ENCODE measurements at regions not wholly inside any gene's neighbourhood (a gene's known extent, or its start where the extent isn't known, plus 50 kb on each side); places are given as distances from the start of the nearest gene placed in this dataset.

DNA sequence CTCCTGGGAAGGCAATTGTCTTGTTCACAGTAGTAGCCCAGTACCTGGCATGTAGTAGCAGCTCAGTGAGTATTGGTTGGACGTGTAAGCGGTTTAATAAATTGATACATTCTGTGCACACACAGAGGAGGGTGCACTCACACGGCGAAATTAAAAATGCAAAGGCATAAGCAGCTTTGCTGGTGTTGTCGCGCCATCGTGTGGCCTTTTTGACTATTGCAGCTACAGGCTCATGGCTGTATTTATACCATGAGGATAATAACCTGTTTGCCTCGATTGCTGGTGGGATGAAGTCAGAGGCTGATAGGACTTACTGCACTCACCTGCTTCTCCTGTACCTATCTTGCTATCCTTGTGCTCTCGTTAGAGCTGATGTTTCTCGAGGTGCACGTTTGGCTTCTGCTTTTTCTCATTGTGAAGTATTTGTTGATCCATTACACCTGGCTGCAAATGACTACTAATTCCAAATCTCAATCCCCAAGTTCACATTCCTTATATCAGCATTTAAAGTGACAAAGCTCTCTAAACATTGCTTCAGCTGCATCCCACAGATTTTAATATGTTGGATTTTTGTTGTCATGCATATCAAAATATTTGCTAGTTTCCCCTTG lies 61.5 kb downstream of the TBXT start:
- peak in 10 of 11 donors; percentile 44 to 77 (median 55) for DNase-seq (ENCODE audit: extremely low read depth in 1 of 11, low read depth in 9 of 11, low spot score in 4 of 11)

DNA sequence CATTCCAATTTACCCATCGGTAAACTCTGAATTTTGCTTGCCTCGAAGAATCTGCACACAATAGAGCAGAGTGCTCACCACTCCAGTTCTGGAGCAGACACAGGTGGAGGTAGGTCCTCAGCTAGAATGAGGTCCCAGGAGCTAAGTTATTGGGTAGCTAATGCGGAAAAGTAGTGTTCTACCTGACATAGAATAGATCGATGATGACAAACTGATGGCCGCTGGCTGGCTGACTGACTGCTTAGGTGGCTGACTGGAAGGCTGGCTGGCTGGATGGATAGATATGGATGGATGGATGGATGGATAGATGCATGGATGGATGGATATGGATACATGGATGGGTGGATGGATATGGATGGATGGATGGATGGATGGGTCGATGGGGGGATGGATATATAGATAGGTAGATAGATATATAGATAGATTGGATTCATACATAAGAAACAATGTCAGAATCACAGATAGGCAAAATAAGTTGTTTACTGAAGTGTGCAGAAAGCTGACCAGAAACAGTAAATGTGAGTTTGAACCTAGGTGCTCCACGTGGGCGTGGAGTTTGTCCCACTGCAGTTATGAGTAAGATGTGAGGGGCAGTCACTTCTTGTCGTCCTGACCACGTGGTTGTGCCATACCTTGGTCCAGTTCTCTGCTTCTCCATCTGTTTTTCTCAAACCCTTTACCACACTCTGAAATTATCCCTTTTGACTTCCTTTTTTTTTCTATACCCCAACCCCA lies 62.1 kb downstream of the TBXT start:
- no peak for DNase-seq (ENCODE audit: extremely low read depth in 1 of 11, low read depth in 9 of 11, low spot score in 4 of 11)

- no peak for DNase-seq (ENCODE audit: extremely low read depth in 1 of 11, low read depth in 9 of 11, low spot score in 4 of 11)
These were observed 62.8 kb downstream of the TBXT start for GRCh38 chr6:166104872-166105271.

DNA sequence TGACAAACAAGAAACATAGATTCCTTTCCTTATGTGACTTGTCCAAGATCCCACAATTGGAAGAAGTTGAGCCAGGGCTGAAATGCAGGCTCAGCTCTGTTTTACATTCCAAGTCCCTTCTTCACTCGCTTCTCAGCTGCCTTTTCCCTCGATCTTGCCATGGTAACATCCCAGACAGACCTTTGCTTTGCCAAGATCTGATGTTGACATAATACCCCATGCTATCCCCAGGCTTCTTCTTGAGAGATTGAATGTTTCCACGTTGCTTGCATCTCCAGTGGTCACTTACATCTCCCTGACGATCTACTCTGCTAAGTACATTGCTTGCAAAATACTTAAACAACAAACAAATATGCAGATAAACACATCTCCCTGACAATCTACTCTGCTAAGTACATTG lies 63.5 kb downstream of the TBXT start:
- DNase-seq (ENCODE audit: extremely low read depth in 1 of 11, low read depth in 9 of 11, low spot score in 4 of 11), result no peak

- DNase-seq (ENCODE audit: extremely low read depth in 1 of 11, low read depth in 9 of 11, low spot score in 4 of 11), result no peak
These were observed 65.7 kb downstream of the TBXT start for GRCh38 chr6:166101819-166102419.

DNA sequence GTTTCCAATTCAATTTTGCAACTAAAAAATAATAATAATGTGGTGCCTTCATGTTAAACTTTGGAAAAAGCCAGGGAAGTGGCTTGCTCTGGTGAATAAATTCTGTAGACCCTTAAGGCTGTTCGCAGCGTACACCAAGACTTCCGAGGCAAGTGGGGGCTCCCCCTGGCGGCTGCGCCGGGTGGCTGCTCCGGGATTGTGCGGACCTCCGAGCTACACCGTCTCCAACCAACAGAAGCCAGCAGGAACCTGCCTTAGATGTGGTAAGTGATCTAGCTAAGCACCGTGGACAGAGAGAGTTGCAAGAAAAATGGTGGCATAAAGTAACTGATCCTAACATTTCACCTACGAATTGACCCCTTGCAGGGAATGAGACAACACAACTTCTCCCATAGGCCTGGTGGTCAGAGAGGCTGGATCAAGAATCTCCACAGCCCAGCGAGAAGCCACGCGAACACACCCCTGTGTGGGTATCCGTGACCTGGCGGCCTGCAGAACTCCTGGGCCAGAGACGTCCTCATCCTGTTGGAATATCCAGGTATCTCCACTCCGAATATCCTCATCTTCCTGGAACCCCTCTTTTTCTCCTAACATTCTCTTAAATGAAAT lies 69.6 kb downstream of the TBXT start:
- peak; percentile 47 to 72 (median 68) for DNase-seq (ENCODE audit: extremely low read depth in 1 of 11, low read depth in 9 of 11, low spot score in 4 of 11)

DNA sequence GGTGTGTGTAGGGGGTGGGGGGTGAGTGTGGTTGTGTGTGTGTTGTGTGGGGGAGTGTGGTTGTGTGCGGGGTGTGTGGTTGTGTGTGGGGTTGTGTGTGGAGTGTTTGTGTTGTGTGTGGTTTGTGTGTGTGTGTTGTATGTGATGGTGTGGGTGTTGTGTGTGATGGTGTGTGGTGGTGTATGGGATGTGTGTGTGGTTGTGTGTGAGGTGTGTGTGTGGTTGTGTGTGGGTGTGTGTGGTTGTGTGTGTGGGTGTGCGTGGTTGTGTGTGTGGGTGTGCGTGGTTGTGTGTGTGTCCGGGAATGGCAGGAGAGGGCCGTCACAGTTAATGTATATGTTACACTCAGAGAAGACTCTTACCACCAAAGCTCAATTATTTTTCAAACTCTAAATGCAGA lies 79.8 kb downstream of the TBXT start:
- no peak for DNase-seq (ENCODE audit: extremely low read depth in 1 of 11, low read depth in 9 of 11, low spot score in 4 of 11)

DNA sequence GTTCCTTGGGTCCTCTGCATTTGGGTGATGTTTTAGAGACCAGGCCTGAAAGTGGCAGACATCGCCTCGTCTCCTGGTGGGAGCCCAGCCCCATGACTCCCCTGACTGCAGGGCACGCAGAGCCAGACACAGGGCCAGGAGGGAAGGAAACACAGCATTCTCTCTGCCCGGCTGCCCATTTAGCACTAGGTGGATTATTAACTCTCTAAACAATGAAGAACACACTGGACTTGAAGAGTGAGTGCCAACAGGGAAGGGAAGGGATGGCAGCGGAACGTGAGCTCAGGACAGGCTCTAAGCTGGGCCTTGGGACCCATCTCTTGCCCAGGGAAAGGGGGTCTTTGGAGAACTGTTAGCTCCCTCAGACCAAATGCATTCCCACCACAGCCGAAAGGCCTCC lies 80.4 kb downstream of the TBXT start:
- no peak for DNase-seq (ENCODE audit: extremely low read depth in 1 of 11, low read depth in 9 of 11, low spot score in 4 of 11)

DNA sequence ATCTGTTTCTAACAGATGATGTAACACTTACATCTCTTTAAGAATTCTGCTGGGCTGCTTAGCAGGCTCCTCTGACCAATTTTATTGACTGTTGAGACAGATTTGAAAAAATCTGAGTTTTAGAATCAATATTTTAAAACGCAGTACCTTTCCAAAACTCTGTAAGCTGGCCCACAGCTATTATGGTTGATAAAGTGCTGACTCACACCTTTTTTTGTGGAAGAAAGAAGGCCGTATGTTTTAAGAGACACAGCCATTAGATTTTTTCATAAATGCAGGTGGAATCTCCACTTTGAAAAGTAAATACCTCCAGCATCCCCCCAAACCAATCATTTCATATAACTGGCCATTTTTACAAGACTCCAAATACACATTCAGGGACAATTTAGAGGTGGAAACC lies 82.2 kb downstream of the TBXT start:
- no peak for DNase-seq (ENCODE audit: extremely low read depth in 1 of 11, low read depth in 9 of 11, low spot score in 4 of 11)

GRCh38 chr6:166084951-166085350 lies 82.7 kb downstream of the TBXT start:
- no peak for DNase-seq (ENCODE audit: extremely low read depth in 1 of 11, low read depth in 9 of 11, low spot score in 4 of 11)

- DNase-seq (ENCODE audit: extremely low read depth in 1 of 11, low read depth in 9 of 11, low spot score in 4 of 11), result no peak
These were observed 87.8 kb downstream of the TBXT start for GRCh38 chr6:166079841-166080240.

DNA sequence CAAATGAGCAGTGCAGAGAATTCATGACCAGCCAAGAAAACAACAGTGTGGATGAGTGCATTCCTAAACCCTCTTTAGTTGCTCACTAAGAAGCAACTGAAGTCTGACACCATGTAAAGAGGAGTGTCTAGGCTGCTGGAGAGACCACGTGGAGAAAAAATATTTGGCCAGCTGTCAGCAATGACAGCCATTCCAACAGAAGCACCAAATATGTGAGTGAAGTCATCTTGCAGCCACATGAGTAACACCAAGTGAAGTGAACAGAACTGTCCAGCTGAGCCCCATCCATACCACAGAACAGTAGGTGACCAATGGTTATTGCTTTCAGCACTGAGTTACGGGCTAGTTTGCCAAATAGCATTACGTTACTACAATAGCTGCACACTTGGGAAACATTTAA lies 89.4 kb downstream of the TBXT start:
- peak in 2 of 11 donors; percentile 6 to 43 for DNase-seq (ENCODE audit: extremely low read depth in 1 of 11, low read depth in 9 of 11, low spot score in 4 of 11)

DNA sequence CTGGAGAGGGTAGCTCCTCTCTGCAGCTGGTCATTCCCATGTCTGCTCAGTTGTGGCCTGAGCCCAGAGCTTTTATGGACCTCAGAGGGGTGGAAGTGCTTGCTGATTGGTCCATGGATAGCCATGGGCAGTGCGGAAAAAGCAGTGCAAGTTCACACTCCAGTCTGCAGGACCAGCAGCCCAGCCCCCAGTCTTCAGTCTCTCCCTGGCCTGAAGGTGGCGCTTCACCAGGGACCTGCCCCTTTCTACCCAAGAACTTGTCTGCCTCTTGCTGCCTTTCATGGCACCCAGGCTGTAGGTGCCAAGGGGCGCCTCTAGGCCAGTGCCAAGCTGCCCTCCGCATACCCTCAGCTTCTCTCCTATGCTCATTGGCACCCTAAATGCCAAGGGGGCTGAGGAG lies 91.0 kb downstream of the TBXT start:
- DNase-seq (ENCODE audit: extremely low read depth in 1 of 11, low read depth in 9 of 11, low spot score in 4 of 11), result no peak

DNA sequence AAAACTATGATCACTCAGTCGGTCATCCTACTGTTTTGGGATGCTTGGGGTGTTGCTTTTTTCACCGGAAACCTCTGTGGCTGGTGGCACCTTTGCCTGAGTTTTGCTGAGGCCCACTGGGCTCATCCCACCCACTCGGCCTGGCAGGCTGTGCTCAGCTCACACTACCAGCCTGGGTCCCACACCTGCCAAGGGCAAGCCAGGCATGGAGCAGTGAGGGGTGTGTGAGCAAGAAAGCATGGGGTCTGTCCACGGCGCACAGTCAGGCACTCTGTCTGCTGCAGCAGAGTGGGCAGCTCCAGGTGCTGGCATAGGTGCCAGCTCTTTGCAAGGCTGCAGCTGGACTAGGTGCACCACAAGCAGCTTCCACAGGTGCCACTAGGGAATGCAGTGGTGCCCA lies 91.7 kb downstream of the TBXT start:
- DNase-seq (ENCODE audit: extremely low read depth in 1 of 11, low read depth in 9 of 11, low spot score in 4 of 11), result no peak

DNA sequence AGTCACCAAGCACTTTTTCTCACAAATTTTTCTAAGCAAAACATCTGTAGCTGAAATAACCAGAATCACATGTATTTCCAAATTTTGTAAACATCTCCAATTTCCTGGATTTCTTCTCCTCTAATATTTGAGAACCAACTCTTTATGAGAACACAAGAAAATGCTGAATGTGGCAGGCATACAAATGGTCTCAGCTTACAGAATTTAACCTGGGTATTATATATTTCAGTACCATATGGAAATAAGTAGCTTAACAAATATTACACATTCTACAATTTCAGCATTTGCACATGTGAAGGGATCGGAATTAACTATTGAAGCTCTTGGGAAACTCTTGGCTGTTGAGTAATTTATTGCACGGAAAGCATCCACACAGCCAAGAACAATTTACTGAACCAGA lies 92.5 kb downstream of the TBXT start:
- DNase-seq (ENCODE audit: extremely low read depth in 1 of 11, low read depth in 9 of 11, low spot score in 4 of 11), result no peak

GRCh38 chr6:166073082-166073481 lies 94.6 kb downstream of the TBXT start:
- no peak for DNase-seq (ENCODE audit: extremely low read depth in 1 of 11, low read depth in 9 of 11, low spot score in 4 of 11)

- no peak for DNase-seq (ENCODE audit: extremely low read depth in 1 of 11, low read depth in 9 of 11, low spot score in 4 of 11)
These were observed 98.9 kb downstream of the TBXT start for GRCh38 chr6:166068768-166069167.

GRCh38 chr6:166058064-166058739 lies 109.4 kb downstream of the TBXT start:
- no peak for DNase-seq (ENCODE audit: extremely low read depth in 1 of 11, low read depth in 9 of 11, low spot score in 4 of 11)

GRCh38 chr6:166057431-166057830 lies 110.2 kb downstream of the TBXT start:
- DNase-seq (ENCODE audit: extremely low read depth in 1 of 11, low read depth in 9 of 11, low spot score in 4 of 11), result no peak

- peak in 1 of 11 donors; percentile 12 for DNase-seq (ENCODE audit: extremely low read depth in 1 of 11, low read depth in 9 of 11, low spot score in 4 of 11)
These were observed 111.0 kb downstream of the TBXT start for GRCh38 chr6:166056637-166057036.

Measured in renal cortex interstitium (tissue), 11 donors.